ENCODE measurements at regions not wholly inside any gene's neighbourhood (a gene's known extent, or its start where the extent isn't known, plus 50 kb on each side); places are given as distances from the start of the nearest gene placed in this dataset.

DNA sequence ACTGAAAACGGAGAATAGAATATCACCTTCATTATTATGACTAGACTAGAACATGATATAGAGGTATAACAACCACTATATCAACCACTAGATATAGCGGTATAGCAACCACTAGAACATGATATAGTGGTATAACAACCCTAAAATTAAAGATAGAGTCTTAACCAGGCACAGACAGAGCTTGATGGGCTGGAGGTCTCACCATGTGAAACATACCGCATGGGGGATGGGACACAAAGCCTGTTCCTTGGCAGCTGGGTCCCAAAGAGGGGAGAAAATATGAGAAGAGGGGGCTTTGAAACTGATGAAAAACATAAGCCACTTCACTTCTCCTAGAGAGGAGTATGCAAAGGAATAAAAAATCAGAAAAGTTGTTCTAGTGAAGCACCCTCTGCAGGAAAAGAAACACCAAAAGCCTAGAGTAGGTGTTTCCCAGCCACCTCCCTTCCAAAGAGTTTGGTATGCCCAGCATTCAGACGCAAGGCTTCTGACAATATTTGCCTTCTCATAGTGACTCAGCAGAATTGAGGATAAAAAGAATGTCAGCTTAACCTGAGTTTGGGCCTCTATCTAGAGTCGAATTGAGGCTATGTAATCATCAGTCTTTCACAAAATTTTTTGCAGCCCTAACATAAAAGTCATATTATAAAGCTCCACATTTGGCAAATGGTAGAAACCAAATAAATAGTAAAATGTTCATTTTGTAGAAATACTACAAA is 316.4 kb downstream of the NOVA1 start:
- TF ChIP-seq RAD21 (conservative IDR thresholded peaks at IDR 0.05) (no peak), SMC3 (conservative IDR thresholded peaks at IDR 0.05; ENCODE audit: poor library complexity) (no peak), EP300 (conservative IDR thresholded peaks at IDR 0.05; ENCODE audit: poor library complexity, severe bottlenecking) (no peak), MXI1 (conservative IDR thresholded peaks at IDR 0.05; ENCODE audit: poor library complexity, severe bottlenecking) (no peak), EZH2 (IDR thresholded peaks at IDR 0.05; ENCODE audit: borderline replicate concordance, insufficient read depth, low read length, poor library complexity, severe bottlenecking) (no peak), TAF1 (IDR thresholded peaks at IDR 0.05; ENCODE audit: low read depth) (no peak), POLR2AphosphoS5 (IDR thresholded peaks at IDR 0.05) (no peak)
- TF ChIP-seq, protein P1, sequence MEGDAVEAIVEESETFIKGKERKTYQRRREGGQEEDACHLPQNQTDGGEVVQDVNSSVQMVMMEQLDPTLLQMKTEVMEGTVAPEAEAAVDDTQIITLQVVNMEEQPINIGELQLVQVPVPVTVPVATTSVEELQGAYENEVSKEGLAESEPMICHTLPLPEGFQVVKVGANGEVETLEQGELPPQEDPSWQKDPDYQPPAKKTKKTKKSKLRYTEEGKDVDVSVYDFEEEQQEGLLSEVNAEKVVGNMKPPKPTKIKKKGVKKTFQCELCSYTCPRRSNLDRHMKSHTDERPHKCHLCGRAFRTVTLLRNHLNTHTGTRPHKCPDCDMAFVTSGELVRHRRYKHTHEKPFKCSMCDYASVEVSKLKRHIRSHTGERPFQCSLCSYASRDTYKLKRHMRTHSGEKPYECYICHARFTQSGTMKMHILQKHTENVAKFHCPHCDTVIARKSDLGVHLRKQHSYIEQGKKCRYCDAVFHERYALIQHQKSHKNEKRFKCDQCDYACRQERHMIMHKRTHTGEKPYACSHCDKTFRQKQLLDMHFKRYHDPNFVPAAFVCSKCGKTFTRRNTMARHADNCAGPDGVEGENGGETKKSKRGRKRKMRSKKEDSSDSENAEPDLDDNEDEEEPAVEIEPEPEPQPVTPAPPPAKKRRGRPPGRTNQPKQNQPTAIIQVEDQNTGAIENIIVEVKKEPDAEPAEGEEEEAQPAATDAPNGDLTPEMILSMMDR (IDR thresholded peaks at IDR 0.05; ENCODE audit: poor library complexity, severe bottlenecking), result no peak
- TF ChIP-seq, protein P2, sequence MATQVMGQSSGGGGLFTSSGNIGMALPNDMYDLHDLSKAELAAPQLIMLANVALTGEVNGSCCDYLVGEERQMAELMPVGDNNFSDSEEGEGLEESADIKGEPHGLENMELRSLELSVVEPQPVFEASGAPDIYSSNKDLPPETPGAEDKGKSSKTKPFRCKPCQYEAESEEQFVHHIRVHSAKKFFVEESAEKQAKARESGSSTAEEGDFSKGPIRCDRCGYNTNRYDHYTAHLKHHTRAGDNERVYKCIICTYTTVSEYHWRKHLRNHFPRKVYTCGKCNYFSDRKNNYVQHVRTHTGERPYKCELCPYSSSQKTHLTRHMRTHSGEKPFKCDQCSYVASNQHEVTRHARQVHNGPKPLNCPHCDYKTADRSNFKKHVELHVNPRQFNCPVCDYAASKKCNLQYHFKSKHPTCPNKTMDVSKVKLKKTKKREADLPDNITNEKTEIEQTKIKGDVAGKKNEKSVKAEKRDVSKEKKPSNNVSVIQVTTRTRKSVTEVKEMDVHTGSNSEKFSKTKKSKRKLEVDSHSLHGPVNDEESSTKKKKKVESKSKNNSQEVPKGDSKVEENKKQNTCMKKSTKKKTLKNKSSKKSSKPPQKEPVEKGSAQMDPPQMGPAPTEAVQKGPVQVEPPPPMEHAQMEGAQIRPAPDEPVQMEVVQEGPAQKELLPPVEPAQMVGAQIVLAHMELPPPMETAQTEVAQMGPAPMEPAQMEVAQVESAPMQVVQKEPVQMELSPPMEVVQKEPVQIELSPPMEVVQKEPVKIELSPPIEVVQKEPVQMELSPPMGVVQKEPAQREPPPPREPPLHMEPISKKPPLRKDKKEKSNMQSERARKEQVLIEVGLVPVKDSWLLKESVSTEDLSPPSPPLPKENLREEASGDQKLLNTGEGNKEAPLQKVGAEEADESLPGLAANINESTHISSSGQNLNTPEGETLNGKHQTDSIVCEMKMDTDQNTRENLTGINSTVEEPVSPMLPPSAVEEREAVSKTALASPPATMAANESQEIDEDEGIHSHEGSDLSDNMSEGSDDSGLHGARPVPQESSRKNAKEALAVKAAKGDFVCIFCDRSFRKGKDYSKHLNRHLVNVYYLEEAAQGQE (IDR thresholded peaks at IDR 0.05; ENCODE audit: borderline replicate concordance), result no peak
- H3K27ac ChIP-seq (ENCODE audit: low read length), result no peak overlapping the region

DNA sequence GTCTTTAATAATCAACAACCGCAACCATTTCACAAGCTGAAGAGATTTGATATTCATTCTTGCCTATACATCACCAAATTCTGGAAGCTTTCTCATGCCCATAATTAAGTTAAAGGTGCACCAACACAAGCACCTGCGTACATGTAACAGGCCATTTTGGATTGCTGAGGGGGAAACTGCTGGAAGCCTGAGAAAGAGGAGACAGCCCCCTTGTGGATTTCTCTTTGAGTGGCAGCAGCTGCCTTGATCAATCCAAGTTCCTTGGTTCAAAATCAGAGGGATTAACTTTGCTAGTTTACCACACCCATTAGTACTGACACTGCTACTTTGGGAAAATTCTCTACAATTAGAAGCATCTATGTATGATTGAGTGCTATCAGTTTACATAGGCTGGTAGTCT is 321.1 kb downstream of the NOVA1 start:
- H3K27me3 ChIP-seq (ENCODE audit: insufficient read depth, low read depth, low read length), result no peaks in the 10 kb centered on the region
- H3K9ac ChIP-seq (ENCODE audit: low read length), result no peak overlapping the region
- TF ChIP-seq, protein P1 (IDR thresholded peaks at IDR 0.05; ENCODE audit: poor library complexity, severe bottlenecking), result peak; percentile 54
- TF ChIP-seq SMC3 (conservative IDR thresholded peaks at IDR 0.05; ENCODE audit: poor library complexity), result peak; percentile 69
- TF ChIP-seq MXI1 (conservative IDR thresholded peaks at IDR 0.05; ENCODE audit: poor library complexity, severe bottlenecking), result no peak
- TF ChIP-seq RAD21 (conservative IDR thresholded peaks at IDR 0.05), result peak; percentile 68
- no peaks in the 10 kb centered on the region for H3K9me3 ChIP-seq (ENCODE audit: low read length)
- H3K4me3 ChIP-seq (ENCODE audit: low read length), result no peak overlapping the region
- H3K79me2 ChIP-seq (replicated peaks; ENCODE audit: insufficient read depth, low read length), result no peaks in the 10 kb centered on the region
- no peaks in the 10 kb centered on the region for H4K20me1 ChIP-seq (ENCODE audit: insufficient read depth)
- no peaks in the 10 kb centered on the region for H3K36me3 ChIP-seq (ENCODE audit: insufficient read depth, low read length)
- no peak overlapping the region for H3K4me2 ChIP-seq (ENCODE audit: low read length)
- H2AFZ ChIP-seq (ENCODE audit: low read depth, low read length), result no peak overlapping the region
- no peaks in the 10 kb centered on the region for H3F3A ChIP-seq (ENCODE audit: insufficient read depth, low read length, poor library complexity, severe bottlenecking)
- H3K27ac ChIP-seq (ENCODE audit: low read length), result no peak overlapping the region
- H3K9me2 ChIP-seq (ENCODE audit: insufficient read depth, low read length), result no peaks in the 10 kb centered on the region

More for the DNA sequence above, 316.4 kb downstream of the NOVA1 start:
- no peaks in the 10 kb centered on the region for H3K36me3 ChIP-seq (ENCODE audit: insufficient read depth, low read length)
- H3K27me3 ChIP-seq (ENCODE audit: insufficient read depth, low read depth, low read length), result no peaks in the 10 kb centered on the region
- H2AFZ ChIP-seq (ENCODE audit: low read depth, low read length), result no peak overlapping the region
- no peaks in the 10 kb centered on the region for H3K9me2 ChIP-seq (ENCODE audit: insufficient read depth, low read length)
- no peaks in the 10 kb centered on the region for H3F3A ChIP-seq (ENCODE audit: insufficient read depth, low read length, poor library complexity, severe bottlenecking)
- H3K9me3 ChIP-seq (ENCODE audit: low read length), result no peaks in the 10 kb centered on the region
- H3K9ac ChIP-seq (ENCODE audit: low read length), result no peak overlapping the region
- H3K79me2 ChIP-seq (replicated peaks; ENCODE audit: insufficient read depth, low read length), result no peaks in the 10 kb centered on the region
- no peak overlapping the region for H3K4me2 ChIP-seq (ENCODE audit: low read length)
- H3K4me3 ChIP-seq (ENCODE audit: low read length), result no peak overlapping the region
- no peaks in the 10 kb centered on the region for H4K20me1 ChIP-seq (ENCODE audit: insufficient read depth)

Data from neural cell (in vitro differentiated cells).